K562 (cell line): ENCODE measurements at regions not wholly inside any gene's neighbourhood (a gene's known extent, or its start where the extent isn't known, plus 50 kb on each side); places are given as distances from the start of the nearest gene placed in this dataset.

Experiments
- ATAC-seq: fragments of 200-7000 bp; cut with Tn5 transposase; 3 replicates; pipeline ENCODE4 v1.9.1; 2020; ENCODE audit warnings: moderate library complexity
- BruUV-seq: library from RNA; stranded (reverse); fragments of 400-500 nt; replicated peaks from 2 replicates; lab custom pipeline; 2021; lab: Mats Ljungman, UMichigan
- CTCF ChIA-PET: fragments of 300-600 bp; formaldehyde crosslinking; extraction: SDS; loops from one replicate; lab custom pipeline; 2021; ENCODE audit warnings: low intra/inter-chr PET ratio; lab: Yijun Ruan, JAX
- POLR2A ChIA-PET: fragments of 300-600, 350-650 bp; sonication (Branson Sonifier 250); formaldehyde crosslinking; extraction: SDS; loops from one replicate; lab custom pipeline; 2021; ENCODE audit warnings: antibody characterized with exemption, inconsistent platforms; lab: Yijun Ruan, JAX
- DNase-seq, 4 experiments: peaks; one replicate each; pipeline versions ENCODE4 v3.0.0 to v3.0.0-alpha.2; 2011 to 2018; ENCODE audit warnings: low spot score in 3 of 4, mixed read lengths in 3 of 4; ENCODE audit errors: extremely low read depth in 1 of 4
- FAIRE-seq: peaks from 2 replicates; lab custom pipeline; 2011; peaks lifted over from hg19 to GRCh38; lab: Jason Lieb, UNC
- H2AFZ ChIP-seq: 2 replicates; pipeline ENCODE4 v1.6.0; 2011; ENCODE audit warnings: low read depth, low read length, control low read depth, inconsistent platforms
- H3K27ac ChIP-seq: fragments of 200-600 bp; 3 replicates; pipeline ENCODE4 v1.8.0; 2011; ENCODE audit warnings: low read depth, mild to moderate bottlenecking, control low read depth, inconsistent platforms, low read length, moderate library complexity, mixed read lengths; ENCODE audit errors: extremely low read depth
- H3K27me3 ChIP-seq, 2 experiments: fragments of 300-600 bp in 1 of 2; 2 replicates in 1 of 2; 3 replicates in 1 of 2; pipeline versions ENCODE4 v1.6.0 to v1.8.0; 2011; ENCODE audit warnings: inconsistent platforms in 2 of 2, low read length in 2 of 2, mild to moderate bottlenecking in 1 of 2, mixed read lengths in 1 of 2, moderate library complexity in 1 of 2; ENCODE audit not compliant: control insufficient read depth in 2 of 2, insufficient read depth in 2 of 2
- H3K36me3 ChIP-seq: fragments of 300-600 bp; 3 replicates; pipeline ENCODE4 v1.8.0; 2011; ENCODE audit warnings: mild to moderate bottlenecking, low read length, inconsistent platforms; ENCODE audit not compliant: control insufficient read depth, insufficient read depth
- H3K4me1 ChIP-seq, 2 experiments: fragments of 200-600 bp in 1 of 2; replicated peaks in 1 of 2; 2 replicates in 1 of 2; 3 replicates in 1 of 2; pipeline versions ENCODE4 v1.5.1 to v1.8.0; 2011; ENCODE audit warnings: inconsistent platforms in 2 of 2, low read length in 2 of 2, mild to moderate bottlenecking in 1 of 2, mixed read lengths in 1 of 2, moderate library complexity in 1 of 2; ENCODE audit not compliant: control insufficient read depth in 2 of 2, insufficient read depth in 2 of 2
- H3K4me2 ChIP-seq: 2 replicates; pipeline ENCODE4 v1.6.1; 2011; ENCODE audit warnings: low read length, control low read depth, inconsistent platforms, mixed read lengths; ENCODE audit not compliant: insufficient read depth
- H3K4me3 ChIP-seq: fragments of 200-600 bp; sonication (generic), shearing (Covaris generic); 2 replicates; pipeline ENCODE4 v1.5.1; 2016; ENCODE audit warnings: control low read depth, inconsistent platforms
- H3K79me2 ChIP-seq: fragments of 200-600 bp; 3 replicates; pipeline ENCODE4 v1.8.0; 2011; ENCODE audit warnings: low read length, inconsistent platforms; ENCODE audit not compliant: control insufficient read depth, insufficient read depth
- H3K9ac ChIP-seq, 2 experiments: 2 replicates each; pipeline versions ENCODE4 v1.6.0 to v1.6.1; 2011; ENCODE audit warnings: low read depth in 2 of 2, low read length in 2 of 2, control low read depth in 1 of 2, inconsistent platforms in 1 of 2, mild to moderate bottlenecking in 1 of 2, mixed read lengths in 1 of 2; ENCODE audit not compliant: insufficient read depth in 1 of 2
- H3K9me1 ChIP-seq: one replicate; pipeline ENCODE4 v1.6.0; 2011; ENCODE audit warnings: inconsistent platforms, mild to moderate bottlenecking, low read length, moderate library complexity; ENCODE audit not compliant: control insufficient read depth, insufficient read depth
- H3K9me3 ChIP-seq: replicated peaks from 2 replicates; pipeline ENCODE4 v1.5.1; 2011; ENCODE audit warnings: low read depth, low read length, inconsistent platforms; ENCODE audit not compliant: control insufficient read depth, insufficient read depth
- H4K20me1 ChIP-seq: replicated peaks from 2 replicates; pipeline ENCODE4 v1.6.1; 2011; ENCODE audit warnings: low read length, inconsistent platforms, mixed read lengths; ENCODE audit not compliant: control insufficient read depth, insufficient read depth
- HCFC1 ChIP-seq: IDR thresholded peaks from 2 replicates; pipeline ENCODE4 v1.6.1; 2012; ENCODE audit warnings: low read depth, low read length, improper control_type of control experiment
- HMGN3 ChIP-seq: IDR thresholded peaks from 2 replicates; pipeline ENCODE4 v1.6.1; 2011; ENCODE audit warnings: borderline replicate concordance, low read depth, mild to moderate bottlenecking, mixed read lengths, low read length; ENCODE audit not compliant: insufficient read length; ENCODE audit errors: extremely low read depth
- PATZ1 ChIP-seq: fragments of 250-450 bp; sonication (Bioruptor Pico); IDR thresholded peaks from 2 replicates; pipeline ENCODE4 v1.5.0; 2020; ENCODE audit warnings: mild to moderate bottlenecking, borderline replicate concordance
- PHF20 ChIP-seq: fragments of 450-650 bp; IDR thresholded peaks from 2 replicates; pipeline ENCODE4 v1.6.1; 2018; ENCODE audit not compliant: partially characterized antibody
- REST ChIP-seq, 2 experiments: fragments of 450-650 bp; formaldehyde crosslinking in 1 of 2; IDR thresholded peaks; 2 replicates each; pipeline versions ENCODE4 v1.4.0 to v1.6.1; 2014 to 2020; ENCODE audit warnings: mild to moderate bottlenecking in 2 of 2, borderline replicate concordance in 1 of 2, low read depth in 1 of 2
- RFX1 ChIP-seq: fragments of 450-650 bp; IDR thresholded peaks from 2 replicates; pipeline ENCODE4 v1.6.1; 2016; ENCODE audit warnings: mild to moderate bottlenecking, moderate library complexity
- THRA ChIP-seq: fragments of 450-650 bp; IDR thresholded peaks from 2 replicates; pipeline ENCODE4 v1.6.1; 2017; ENCODE audit warnings: mild to moderate bottlenecking, moderate library complexity
- ZNF830 ChIP-seq: fragments of 250-450 bp; sonication (Bioruptor Pico); IDR thresholded peaks from 2 replicates; pipeline ENCODE4 v1.5.0; 2021; ENCODE audit warnings: mild to moderate bottlenecking
- ZZZ3 ChIP-seq: fragments of 450-650 bp; IDR thresholded peaks from 2 replicates; pipeline ENCODE4 v1.6.1; 2016; ENCODE audit warnings: antibody characterized with exemption, mild to moderate bottlenecking, moderate library complexity
- WGBS: fragments of 100-300 bp; shearing (Covaris generic); methylation state at CpG from one replicate; pipeline ENCODE4 v1.1.6; 2016; ENCODE audit warnings: low coverage, mixed read lengths; ENCODE audit not compliant: insufficient coverage; ENCODE audit errors: missing lambda C conversion rate; 5-methylcytosine and 5-hydroxymethylcytosine counted together
- in situ Hi-C: fragments of 300-500 bp; cut with MboI; formaldehyde crosslinking; loops from 4 replicates; pipeline ENCODE4 v1.15.0; 2018; ENCODE audit warnings: inconsistent platforms, mixed read lengths
- intact Hi-C: fragments of 100-400 bp; cut with micrococcal nuclease; formaldehyde crosslinking; loops from 2 replicates; pipeline ENCODE4 v1.14.2; 2022

- TF ChIP-seq PATZ1 = no peak
Measured at GRCh38 chr1:30572192-30572591, 151.2 kb downstream of the MATN1 start (continued).

- Histone ChIP-seq H3K9me3 (no peaks in the 10 kb centered on the region), H3K4me1 (no peaks in the 10 kb centered on the region), H3K36me3 (no peaks in the 10 kb centered on the region), H3K9ac (no peak overlapping the region), H3K79me2 (no peaks in the 10 kb centered on the region), H2AFZ (no peak overlapping the region), H3K27me3 (peaks cover 0 to 3% of the 10 kb centered on the region in 2 experiments; a peak in 1 of 5 replicates), H3K27ac (no peak overlapping the region), H3K4me3 (no peak overlapping the region), H3K9me1 (no peaks in the 10 kb centered on the region), H4K20me1 (peaks cover 4% of the 10 kb centered on the region; the same call in 1 of the 2 replicates), H3K4me2 (no peak overlapping the region)
- no peak for TF ChIP-seq PHF20
- TF ChIP-seq THRA = no peak
- no peak for TF ChIP-seq REST (IDR thresholded peaks at IDR 0.05; ENCODE audit: borderline replicate concordance)
- TF ChIP-seq REST (CRISPR knock-in tag; IDR thresholded peaks at IDR 0.05; ENCODE audit: low read depth) = no peak
- no peak for TF ChIP-seq ZZZ3
- TF ChIP-seq HCFC1 = no peak
- no peak for TF ChIP-seq HMGN3
- no peak for TF ChIP-seq RFX1
- no peak for TF ChIP-seq ZNF830
- in situ Hi-C loops (no loop called here), intact Hi-C loops (no loop called here)
- 0% methylated on average over 4 of the region's 4 CpGs for WGBS
- no TSS peak for BruUV-seq
- CTCF ChIA-PET = no interaction called here
- ATAC-seq = peak; percentile 60
- FAIRE-seq = no peak
- POLR2A ChIA-PET = no interaction called here
- no peak for DNase-seq
Measured at GRCh38 chr1:30571380-30571779, 152.0 kb downstream of the MATN1 start.
